GM12873 (cell line): ENCODE measurements at regions not wholly inside any gene's neighbourhood (a gene's known extent, or its start where the extent isn't known, plus 50 kb on each side); places are given as distances from the start of the nearest gene placed in this dataset.

ENCODE experiments used
- CTCF ChIP-seq: IDR thresholded peaks from 2 replicates; pipeline ENCODE4 v1.5.1; 2012; ENCODE audit warnings: low read depth, mild to moderate bottlenecking, moderate library complexity, low read length, control low read depth; ENCODE audit not compliant: insufficient read depth; ENCODE audit errors: missing control alignments

- TF ChIP-seq CTCF: peak; percentile 28
Observed at GRCh38 chr2:60337142-60337497, 216.3 kb downstream of the BCL11A start.

- TF ChIP-seq CTCF: peak; percentile 45
Observed at GRCh38 chr2:60336442-60337141, 216.9 kb downstream of the BCL11A start.

- TF ChIP-seq CTCF: no peak
Observed at GRCh38 chr2:60335533-60336237, 217.8 kb downstream of the BCL11A start.

- TF ChIP-seq CTCF: no peak
Observed at GRCh38 chr2:60334610-60335009, 218.8 kb downstream of the BCL11A start.

GRCh38 chr2:60333264-60333663 lies 220.2 kb downstream of the BCL11A start:
- no peak for TF ChIP-seq CTCF

GRCh38 chr2:60331115-60331809 lies 222.2 kb downstream of the BCL11A start:
- TF ChIP-seq CTCF: no peak

- no peak for TF ChIP-seq CTCF
Observed at GRCh38 chr2:60329225-60329624, 224.2 kb downstream of the BCL11A start.
